IMR-90 (cell line): ENCODE measurements at regions not wholly inside any gene's neighbourhood (a gene's known extent, or its start where the extent isn't known, plus 50 kb on each side); places are given as distances from the start of the nearest gene placed in this dataset.

ENCODE experiments used
- ATAC-seq: fragments of 200-7000 bp; cut with Tn5 transposase; 2 replicates; pipeline ENCODE4 v1.9.1; 2020; ENCODE audit warnings: low read depth, mild to moderate bottlenecking, moderate library complexity
- BruUV-seq: library from RNA; stranded (reverse); fragments of 400-500 nt; replicated peaks from 2 replicates; lab custom pipeline; 2021; lab: Mats Ljungman, UMichigan
- CTCF ChIA-PET: fragments of 300-600 bp; formaldehyde crosslinking; extraction: SDS; loops from one replicate; lab custom pipeline; 2021; ENCODE audit warnings: antibody characterized with exemption; lab: Yijun Ruan, JAX
- POLR2A ChIA-PET: fragments of 300-600 bp; sonication (Branson Sonifier 250); formaldehyde crosslinking; loops from one replicate; lab custom pipeline; 2022; ENCODE audit warnings: antibody characterized with exemption; ENCODE audit not compliant: unreplicated experiment; lab: Charles Lee
- DNase-seq: peaks from one replicate; pipeline ENCODE4 v3.0.0; 2013
- H2AFZ ChIP-seq: replicated peaks from 2 replicates; pipeline ENCODE3; 2013; ENCODE audit warnings: low read length, mild to moderate bottlenecking; ENCODE audit not compliant: poor library complexity
- H2AK5ac ChIP-seq: 2 replicates; pipeline ENCODE4 v1.6.1; 2013; ENCODE audit warnings: low read depth, low read length, inconsistent platforms
- H2AK9ac ChIP-seq: replicated peaks from 2 replicates; pipeline ENCODE3; 2013; ENCODE audit warnings: mild to moderate bottlenecking, low read depth, low read length, moderate library complexity; ENCODE audit not compliant: poor library complexity
- H2BK120ac ChIP-seq: 2 replicates; pipeline ENCODE4 v1.6.1; 2013; ENCODE audit warnings: low read depth, low read length, inconsistent platforms
- H2BK15ac ChIP-seq: 3 replicates; pipeline ENCODE4 v1.6.1; 2013; ENCODE audit warnings: low read depth, low read length, inconsistent platforms
- H2BK20ac ChIP-seq: 2 replicates; pipeline ENCODE4 v1.6.1; 2013; ENCODE audit warnings: low read depth, mild to moderate bottlenecking, inconsistent platforms, low read length, moderate library complexity
- H2BK5ac ChIP-seq: 2 replicates; pipeline ENCODE4 v1.6.1; 2013; ENCODE audit warnings: mild to moderate bottlenecking, low read depth, low read length, inconsistent platforms; ENCODE audit not compliant: poor library complexity, severe bottlenecking
- H3K14ac ChIP-seq: replicated peaks from 2 replicates; pipeline ENCODE4 v1.6.1; 2013; ENCODE audit warnings: low read depth, low read length, inconsistent platforms
- H3K18ac ChIP-seq: 2 replicates; pipeline ENCODE4 v1.6.1; 2013; ENCODE audit warnings: low read depth, low read length, control low read depth
- H3K23ac ChIP-seq: 2 replicates; pipeline ENCODE4 v1.6.1; 2013; ENCODE audit warnings: low read depth, low read length, inconsistent platforms
- H3K27ac ChIP-seq: 2 replicates; pipeline ENCODE4 v1.5.1; 2013; ENCODE audit warnings: mild to moderate bottlenecking, control low read depth, low read length; ENCODE audit not compliant: insufficient read depth
- H3K27me3 ChIP-seq: 2 replicates; pipeline ENCODE4 v1.6.1; 2013; ENCODE audit warnings: low read length; ENCODE audit not compliant: control insufficient read depth, insufficient read depth
- H3K36me3 ChIP-seq: 2 replicates; pipeline ENCODE4 v1.6.1; 2013; ENCODE audit warnings: low read length, mixed read lengths; ENCODE audit not compliant: control insufficient read depth, insufficient read depth
- H3K4ac ChIP-seq: 2 replicates; pipeline ENCODE4 v1.6.1; 2013; ENCODE audit warnings: low read depth, low read length, inconsistent platforms
- H3K4me1 ChIP-seq: 2 replicates; pipeline ENCODE4 v1.6.1; 2013; ENCODE audit warnings: low read length, mixed read lengths; ENCODE audit not compliant: control insufficient read depth, insufficient read depth
- H3K4me2 ChIP-seq: 2 replicates; pipeline ENCODE4 v1.6.1; 2013; ENCODE audit warnings: low read depth, mild to moderate bottlenecking, control low read depth, low read length, moderate library complexity
- H3K4me3 ChIP-seq: 2 replicates; pipeline ENCODE4 v1.5.1; 2013; ENCODE audit warnings: low read depth, mild to moderate bottlenecking, control low read depth, low read length, moderate library complexity; ENCODE audit not compliant: insufficient read depth
- H3K56ac ChIP-seq: 2 replicates; pipeline ENCODE4 v1.6.1; 2013; ENCODE audit warnings: low read length, inconsistent platforms; ENCODE audit not compliant: insufficient read depth; ENCODE audit errors: extremely low read depth
- H3K79me1 ChIP-seq, 2 experiments: 2 replicates each; pipeline ENCODE4 v1.6.1; 2013; ENCODE audit warnings: low read length in 2 of 2, inconsistent platforms in 1 of 2, low read depth in 1 of 2
- H3K9ac ChIP-seq: 2 replicates; pipeline ENCODE4 v1.6.1; 2013; ENCODE audit warnings: low read depth, low read length, control low read depth
- H3K9me1 ChIP-seq: 2 replicates; pipeline ENCODE4 v1.6.1; 2013; ENCODE audit warnings: low read length, inconsistent platforms; ENCODE audit not compliant: insufficient read depth
- H3K9me3 ChIP-seq: 2 replicates; pipeline ENCODE4 v1.6.1; 2013; ENCODE audit warnings: low read length; ENCODE audit not compliant: control insufficient read depth, insufficient read depth
- H4K20me1 ChIP-seq: 2 replicates; pipeline ENCODE4 v1.6.1; 2013; ENCODE audit warnings: low read length, inconsistent platforms; ENCODE audit not compliant: insufficient read depth
- H4K5ac ChIP-seq: 2 replicates; pipeline ENCODE4 v1.6.1; 2013; ENCODE audit warnings: mild to moderate bottlenecking, low read depth, low read length, control low read depth
- H4K8ac ChIP-seq, 2 experiments: 2 replicates each; pipeline ENCODE4 v1.6.1; 2013; ENCODE audit warnings: low read depth in 2 of 2, low read length in 2 of 2, control low read depth in 1 of 2, inconsistent platforms in 1 of 2
- H4K91ac ChIP-seq: 2 replicates; pipeline ENCODE4 v1.6.1; 2013; ENCODE audit warnings: low read depth, low read length, inconsistent platforms; ENCODE audit not compliant: insufficient read depth
- CEBPB ChIP-seq: IDR thresholded peaks from 2 replicates; pipeline ENCODE4 v1.6.1; 2012; ENCODE audit warnings: low read depth, low read length, improper control_type of control experiment
- CHD1 ChIP-seq: IDR thresholded peaks from 2 replicates; pipeline ENCODE4 v1.6.1; 2012; ENCODE audit warnings: low read depth, low read length, improper control_type of control experiment
- ELK1 ChIP-seq: fragments of 150-350 bp; IDR thresholded peaks from 2 replicates; pipeline ENCODE4 v1.6.1; 2016; ENCODE audit warnings: low read depth, mild to moderate bottlenecking, low read length, moderate library complexity, borderline replicate concordance
- FOS ChIP-seq: fragments of 150-350 bp; IDR thresholded peaks from 2 replicates; pipeline ENCODE4 v1.6.1; 2016; ENCODE audit warnings: low read depth, low read length
- MAFK ChIP-seq: IDR thresholded peaks from 2 replicates; pipeline ENCODE4 v1.6.1; 2012; ENCODE audit warnings: low read depth, low read length, improper control_type of control experiment
- MXI1 ChIP-seq: IDR thresholded peaks from 2 replicates; pipeline ENCODE4 v1.6.1; 2012; ENCODE audit warnings: low read depth, mild to moderate bottlenecking, low read length, moderate library complexity, borderline replicate concordance
- RCOR1 ChIP-seq: IDR thresholded peaks from 2 replicates; pipeline ENCODE4 v1.6.1; 2012; ENCODE audit warnings: mild to moderate bottlenecking, low read length, improper control_type of control experiment; ENCODE audit not compliant: insufficient replicate concordance
- USF2 ChIP-seq: fragments of 150-350 bp; IDR thresholded peaks from 2 replicates; pipeline ENCODE4 v1.6.1; 2017; ENCODE audit warnings: mild to moderate bottlenecking, antibody characterized with exemption, low read length, low read depth
- WGBS, 2 experiments: methylation state at CpG; one replicate each; pipeline versions ENCODE4 v1.1.5 to v1.1.7; 2013; ENCODE audit warnings: missing lambda C conversion rate in 2 of 2; ENCODE audit not compliant: insufficient read length in 1 of 2; ENCODE audit errors: extremely low coverage in 2 of 2; 5-methylcytosine and 5-hydroxymethylcytosine counted together
- dilution Hi-C: fragments of 300-500 bp; cut with HindIII; formaldehyde crosslinking; loops from one replicate; pipeline ENCODE4 v1.14.3; 2018; ENCODE audit warnings: low sequenced_read_pairs; ENCODE audit not compliant: unreplicated experiment
- in situ Hi-C: fragments of 300-500 bp; cut with MboI; formaldehyde crosslinking; loops from 3 replicates; pipeline ENCODE4 v1.14.3; 2019; ENCODE audit warnings: low sequenced_read_pairs, inconsistent platforms, mixed read lengths
- intact Hi-C: fragments of 100-400 bp; cut with micrococcal nuclease; formaldehyde crosslinking; loops from 2 replicates; pipeline ENCODE4 v1.10.0; 2022

GRCh38 chr10:78938695-78939672 lies 129.8 kb upstream of the ZMIZ1 start:
- peaks cover 5% of the 10 kb centered on the region for H3K9me1 ChIP-seq
- no peak overlapping the region for H3K4ac ChIP-seq
- intact Hi-C loops (no loop called here), dilution Hi-C loops (no loop called here), in situ Hi-C loops (no loop called here)
- H2AK5ac ChIP-seq, result 0 out of 2 replicates have a peak overlapping the region, but pooled peaks have one; percentile 43
- H3K9me3 ChIP-seq, result 0 out of 2 replicates have a peak, but pooled peaks cover 5% of the 10 kb centered on the region
- no peak overlapping the region for H4K8ac ChIP-seq
- no peak overlapping the region for H2BK15ac ChIP-seq
- H3K27me3 ChIP-seq, result peaks cover 3% of the 10 kb centered on the region; the same call in 1 of the 2 replicates
- H3K9ac ChIP-seq, result no peak overlapping the region
- no peak overlapping the region for H3K18ac ChIP-seq
- 0 out of 2 replicates have a peak overlapping the region, but pooled peaks have one; percentile 0 for H2BK20ac ChIP-seq
- no peak overlapping the region for H2BK5ac ChIP-seq
- H3K36me3 ChIP-seq, result no peaks in the 10 kb centered on the region
- no peak overlapping the region for H2BK120ac ChIP-seq
- H3K4me1 ChIP-seq, result peaks cover 14% of the 10 kb centered on the region; the same call in 1 of the 2 replicates
- no peaks in the 10 kb centered on the region for H3K79me1 ChIP-seq
- no peak overlapping the region for H2AK9ac ChIP-seq
- WGBS, 2 experiments, result 95% methylated on average over 8 of the region's 11 CpGs; no CpG with 5 or more reads in 1 of the 2 experiments
- H4K91ac ChIP-seq, result no peak overlapping the region
- no peak for ATAC-seq
- no peak overlapping the region for H3K4me3 ChIP-seq
- no peak overlapping the region for H3K4me2 ChIP-seq
- H3K23ac ChIP-seq, result no peak overlapping the region
- no peak overlapping the region for H3K14ac ChIP-seq
- ChIA-PET CTCF (no interaction called here), POLR2A (no interaction called here)
- no TSS peak for BruUV-seq
- no peak overlapping the region for H3K27ac ChIP-seq
- H2AFZ ChIP-seq, result no peak overlapping the region
- TF ChIP-seq ELK1, result no peak
- TF ChIP-seq CEBPB, result no peak
- no peak for TF ChIP-seq MXI1
- TF ChIP-seq MAFK, result no peak
- no peak for TF ChIP-seq RCOR1
- no peak for TF ChIP-seq USF2
- no peak for TF ChIP-seq FOS
- no peak for TF ChIP-seq CHD1
- no peak overlapping the region for H3K56ac ChIP-seq
- H4K20me1 ChIP-seq, result no peaks in the 10 kb centered on the region
- no peak overlapping the region; the same call in 1 of the 2 replicates for H4K5ac ChIP-seq
- no peak for DNase-seq
